HFFc6 (cell line): ENCODE measurements at regions not wholly inside any gene's neighbourhood (a gene's known extent, or its start where the extent isn't known, plus 50 kb on each side); places are given as distances from the start of the nearest gene placed in this dataset.

Experiments
- DNase-seq: peaks from one replicate; pipeline ENCODE4 v3.0.0-alpha.2; 2018
- H3K27ac Mint-ChIP-seq: 2 replicates; pipeline ENCODE4 v1.8.0; 2020; ENCODE audit warnings: mild to moderate bottlenecking, mixed read lengths
- H3K27me3 Mint-ChIP-seq: 2 replicates; pipeline ENCODE4 v1.8.0; 2021; ENCODE audit warnings: mild to moderate bottlenecking, moderate library complexity, mixed read lengths; ENCODE audit not compliant: insufficient read depth
- H3K36me3 Mint-ChIP-seq: 2 replicates; pipeline ENCODE4 v1.8.0; 2021; ENCODE audit warnings: low read depth, mixed read lengths
- H3K4me1 Mint-ChIP-seq: 2 replicates; pipeline ENCODE4 v1.8.0; 2020; ENCODE audit warnings: low read depth, mixed read lengths
- H3K4me3 Mint-ChIP-seq: 2 replicates; pipeline ENCODE4 v1.8.0; 2020; ENCODE audit warnings: mild to moderate bottlenecking, moderate library complexity, mixed read lengths
- H3K9me3 Mint-ChIP-seq: 2 replicates; pipeline ENCODE4 v1.8.0; 2020; ENCODE audit warnings: mild to moderate bottlenecking, mixed read lengths
- CTCF ChIP-seq: fragments of 200-600 bp; sonication (generic); IDR thresholded peaks from 2 replicates; pipeline ENCODE4 v1.5.0; 2021; ENCODE audit warnings: antibody characterized with exemption, mild to moderate bottlenecking

DNA sequence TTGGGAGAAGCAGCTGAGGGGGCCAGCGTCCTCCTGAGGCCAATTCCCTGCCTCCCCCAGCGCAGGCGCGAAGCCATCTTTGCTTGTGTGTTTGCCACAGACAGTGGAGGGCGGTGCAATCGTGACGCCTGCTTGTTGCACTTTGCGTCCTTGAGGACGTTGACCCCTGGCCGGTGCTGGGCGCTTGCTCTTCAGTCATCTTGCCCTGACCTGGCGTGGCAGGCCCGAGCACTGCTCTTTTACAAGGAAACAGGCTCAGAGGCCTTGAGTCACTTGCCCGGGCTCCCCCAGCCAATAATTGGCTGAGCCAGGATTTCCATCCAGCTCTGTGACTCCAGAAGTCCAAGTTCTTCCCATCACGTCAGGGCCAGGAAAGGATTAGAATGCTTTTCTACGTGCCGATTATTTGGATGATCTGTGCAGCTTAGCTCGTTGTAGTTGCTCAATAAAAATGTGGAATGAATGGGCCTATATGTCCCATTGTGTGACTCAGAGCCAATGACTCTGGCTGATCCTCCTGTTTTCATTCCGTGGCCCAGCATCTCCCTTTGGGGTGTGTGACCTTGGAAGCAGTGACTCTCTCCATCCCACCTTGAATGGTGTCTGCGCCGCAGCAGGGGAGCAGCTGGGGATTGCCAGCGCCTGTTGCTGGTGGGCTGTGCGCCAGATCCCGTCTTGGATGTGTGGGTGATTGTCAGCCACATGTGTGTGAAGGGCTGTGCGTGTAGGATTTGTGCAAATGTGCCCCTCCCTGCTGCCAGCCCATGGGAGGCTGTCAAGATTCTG lies 214.1 kb downstream of the SEC14L1 start:
- H3K36me3 Mint-ChIP-seq = peaks cover 8% of the 10 kb centered on the region; the same call in 1 of the 2 replicates
- peak overlapping the region; percentile 76 for H3K4me3 Mint-ChIP-seq
- peak overlapping the region; percentile 96 for H3K27ac Mint-ChIP-seq
- peaks cover 69% of the 10 kb centered on the region for H3K4me1 Mint-ChIP-seq
- DNase-seq = peak; percentile 98
- peak; percentile 15; the same call in 1 of the 2 replicates for TF ChIP-seq CTCF
- H3K27me3 Mint-ChIP-seq = peaks cover 6% of the 10 kb centered on the region
- peaks cover 7% of the 10 kb centered on the region for H3K9me3 Mint-ChIP-seq

DNA sequence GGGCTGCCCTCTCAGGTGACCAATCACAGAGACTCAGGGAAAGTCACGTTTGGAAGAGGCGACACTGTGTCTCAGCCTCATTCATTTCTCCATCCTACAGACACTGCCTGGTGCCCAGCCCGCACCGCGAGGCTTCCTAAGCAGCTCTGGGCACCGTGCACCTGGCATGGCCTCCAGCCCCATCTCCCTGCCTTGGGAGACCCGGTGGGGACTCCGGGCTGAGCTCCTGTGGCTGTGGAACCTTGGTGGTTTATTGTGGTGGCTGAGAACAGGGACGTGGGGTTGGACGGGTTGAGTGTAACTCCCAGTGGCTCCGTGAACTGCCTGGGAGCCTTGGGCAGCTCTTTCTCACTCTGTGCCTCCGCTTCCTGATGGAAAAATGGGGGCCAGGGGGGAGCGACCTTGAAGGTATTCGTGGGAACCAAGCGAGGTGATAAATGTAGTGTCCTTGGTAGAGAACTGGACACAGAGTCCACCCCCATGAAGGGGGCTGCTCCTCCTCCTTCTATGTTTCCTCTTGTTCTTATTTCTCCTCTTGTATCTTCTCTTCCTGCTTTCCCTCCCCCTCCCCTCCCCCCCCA lies 215.4 kb downstream of the SEC14L1 start:
- peaks cover 7% of the 10 kb centered on the region for H3K9me3 Mint-ChIP-seq
- peaks cover 56% of the 10 kb centered on the region for H3K4me1 Mint-ChIP-seq
- peak overlapping the region; percentile 72 for H3K27ac Mint-ChIP-seq

GRCh38 chr17:77356690-77357201 lies 216.0 kb downstream of the SEC14L1 start:
- H3K27me3 Mint-ChIP-seq = peaks cover 4% of the 10 kb centered on the region
- TF ChIP-seq CTCF = no peak
- H3K27ac Mint-ChIP-seq = peak overlapping the region; percentile 42; the same call in 1 of the 2 replicates
- H3K4me1 Mint-ChIP-seq = peaks cover 50% of the 10 kb centered on the region
- DNase-seq = no peak
- peaks cover 7% of the 10 kb centered on the region for H3K9me3 Mint-ChIP-seq
- H3K36me3 Mint-ChIP-seq = peaks cover 8% of the 10 kb centered on the region; the same call in 1 of the 2 replicates
- H3K4me3 Mint-ChIP-seq = no peak overlapping the region

More for the DNA sequence above, 215.4 kb downstream of the SEC14L1 start:
- TF ChIP-seq CTCF = no peak
- no peak for DNase-seq
- Mint-ChIP-seq H3K27me3 (peaks cover 4% of the 10 kb centered on the region), H3K36me3 (peaks cover 8% of the 10 kb centered on the region; the same call in 1 of the 2 replicates), H3K4me3 (no peak overlapping the region)

DNA sequence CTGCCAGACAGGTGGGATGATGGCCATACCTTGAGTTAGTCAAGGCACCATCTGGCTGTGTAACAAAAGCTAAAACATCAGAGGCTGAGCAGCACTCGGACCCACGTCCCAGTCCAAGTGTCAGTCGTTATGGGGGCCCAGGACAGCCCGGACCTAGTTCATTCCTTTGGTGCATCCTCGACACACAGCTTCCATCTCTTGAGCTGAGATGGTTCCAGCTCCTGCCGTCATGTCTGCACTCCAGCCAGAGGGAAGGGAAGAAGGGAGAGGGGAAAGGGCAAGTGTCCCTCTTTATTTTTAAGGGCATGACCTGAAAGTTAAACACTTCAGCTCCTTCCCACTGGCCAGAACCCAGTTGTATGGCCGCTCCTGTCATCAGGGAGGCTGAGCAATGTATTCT lies 218.0 kb downstream of the SEC14L1 start:
- no peak for TF ChIP-seq CTCF
- Mint-ChIP-seq H3K27ac (no peak overlapping the region), H3K36me3 (peaks cover 8% of the 10 kb centered on the region; the same call in 1 of the 2 replicates), H3K9me3 (peaks cover 7% of the 10 kb centered on the region), H3K4me1 (peaks cover 54% of the 10 kb centered on the region), H3K4me3 (no peak overlapping the region), H3K27me3 (peaks cover 6% of the 10 kb centered on the region)
- no peak for DNase-seq

GRCh38 chr17:77359236-77359635 lies 218.5 kb downstream of the SEC14L1 start:
- TF ChIP-seq CTCF = no peak
- H3K9me3 Mint-ChIP-seq = peaks cover 7% of the 10 kb centered on the region
- H3K4me1 Mint-ChIP-seq = peaks cover 54% of the 10 kb centered on the region
- peaks cover 8% of the 10 kb centered on the region; the same call in 1 of the 2 replicates for H3K36me3 Mint-ChIP-seq
- H3K27me3 Mint-ChIP-seq = peaks cover 6% of the 10 kb centered on the region
- no peak overlapping the region for H3K27ac Mint-ChIP-seq
- no peak for DNase-seq
- no peak overlapping the region for H3K4me3 Mint-ChIP-seq
